ENCODE measurements at regions not wholly inside any gene's neighbourhood (a gene's known extent, or its start where the extent isn't known, plus 50 kb on each side); places are given as distances from the start of the nearest gene placed in this dataset.
"Not testable (repeated sequence)": the region's sequence is repeated elsewhere in the genome, so short reads cannot be mapped to it uniquely, and the experiment has no call there.

GRCh38 chr2:2582998-2583545 is 252.0 kb upstream of the MYT1L start:
- no peaks in the 10 kb centered on the region for H3K9me3 ChIP-seq
- WGBS, 2 donors = 72 to 74% methylated on average over 7 of the region's 7 CpGs
- DNase-seq = no peak
- TF ChIP-seq POLR2A (IDR thresholded peaks at IDR 0.05) (no peak), CTCF (IDR thresholded peaks at IDR 0.05) (no peak)
- no peak overlapping the region for H3K27ac ChIP-seq
- H3K4me1 ChIP-seq = no peaks in the 10 kb centered on the region
- H3K36me3 ChIP-seq = no peaks in the 10 kb centered on the region
- intact Hi-C loops (cut with DNase I) = no loop called here
- no peak overlapping the region for H3K4me3 ChIP-seq (replicated peaks in 1 of 3)
- H3K27me3 ChIP-seq = no peaks in the 10 kb centered on the region

- intact Hi-C loops (cut with DNase I) = no loop called here
- no peak for DNase-seq
- no peaks in the 10 kb centered on the region for H3K36me3 ChIP-seq
- no peaks in the 10 kb centered on the region for H3K9me3 ChIP-seq
- H3K27ac ChIP-seq = no peak overlapping the region
- TF ChIP-seq CTCF (IDR thresholded peaks at IDR 0.05) = no peak
- TF ChIP-seq POLR2A (IDR thresholded peaks at IDR 0.05) = no peak
- no peaks in the 10 kb centered on the region for H3K27me3 ChIP-seq
- no peaks in the 10 kb centered on the region for H3K4me1 ChIP-seq
- 73 to 83% methylated on average over 25 to 28 of the region's 28 CpGs for WGBS, 2 donors
- H3K4me3 ChIP-seq (replicated peaks in 1 of 3) = no peak overlapping the region
Measured at GRCh38 chr2:2581331-2582159, 250.5 kb upstream of the MYT1L start.

GRCh38 chr2:2580841-2581240 is 249.8 kb upstream of the MYT1L start:
- H3K4me1 ChIP-seq; H3K27me3 ChIP-seq; H3K4me3 ChIP-seq (replicated peaks in 1 of 3); H3K27ac ChIP-seq; intact Hi-C loops (cut with DNase I); H3K9me3 ChIP-seq; DNase-seq; H3K36me3 ChIP-seq: not testable (repeated sequence)
- 89 to 91% methylated on average over 15 to 19 of the region's 19 CpGs for WGBS, 2 donors

- no peak overlapping the region for H3K4me3 ChIP-seq (replicated peaks in 1 of 3)
- no peaks in the 10 kb centered on the region for H3K36me3 ChIP-seq
- WGBS, 2 donors = 83 to 88% methylated on average over 19 of the region's 19 CpGs
- no peaks in the 10 kb centered on the region for H3K27me3 ChIP-seq
- no peak overlapping the region for H3K27ac ChIP-seq
- intact Hi-C loops (cut with DNase I) = no loop called here
- TF ChIP-seq CTCF (IDR thresholded peaks at IDR 0.05) (no peak), POLR2A (IDR thresholded peaks at IDR 0.05) (no peak)
- DNase-seq = no peak
- no peaks in the 10 kb centered on the region for H3K4me1 ChIP-seq
- H3K9me3 ChIP-seq = no peaks in the 10 kb centered on the region
Measured at GRCh38 chr2:2580341-2580740, 249.3 kb upstream of the MYT1L start.

- H3K36me3 ChIP-seq = no peaks in the 10 kb centered on the region
- intact Hi-C loops (cut with DNase I) = no loop called here
- no peak overlapping the region for H3K4me3 ChIP-seq (replicated peaks in 1 of 3)
- no peak overlapping the region for H3K27ac ChIP-seq
- no peak for DNase-seq
- TF ChIP-seq CTCF (IDR thresholded peaks at IDR 0.05) (no peak), POLR2A (IDR thresholded peaks at IDR 0.05) (no peak)
- H3K27me3 ChIP-seq = no peaks in the 10 kb centered on the region
- H3K4me1 ChIP-seq = no peaks in the 10 kb centered on the region
- no peaks in the 10 kb centered on the region for H3K9me3 ChIP-seq
- 71 to 82% methylated on average over 8 of the region's 8 CpGs for WGBS, 2 donors
Measured at GRCh38 chr2:2579814-2580213, 248.7 kb upstream of the MYT1L start.

Data from thyroid gland (tissue), 4 donors.